Stomach (tissue), 8 donors: ENCODE measurements at regions not wholly inside any gene's neighbourhood (a gene's known extent, or its start where the extent isn't known, plus 50 kb on each side); places are given as distances from the start of the nearest gene placed in this dataset.

Experiments used
- DNase-seq, 2 donors: peaks; one replicate each; pipeline versions ENCODE4 v3.0.0 to v3.0.0-alpha.2; 2013 to 2019
- H3K27ac ChIP-seq, 5 donors: fragments of 200-600 bp in 4 of 5; sonication (generic) in 4 of 5; one replicate each; pipeline ENCODE4 v1.5.1; 2013 to 2019; ENCODE audit warnings: mild to moderate bottlenecking in 1 of 5, moderate library complexity in 1 of 5
- H3K27me3 ChIP-seq, 3 donors: fragments of 200-600 bp; sonication (generic); one replicate each; pipeline ENCODE4 v1.5.1; 2017 to 2019; ENCODE audit warnings: mixed run types in 1 of 3
- H3K36me3 ChIP-seq, 4 donors: fragments of 200-600 bp; sonication (generic); 1 replicate in 3 of 4; 2 replicates in 1 of 4; pipeline ENCODE4 v1.5.1; 2016 to 2019
- H3K4me1 ChIP-seq, 4 donors: fragments of 200-600 bp; sonication (generic); one replicate each; pipeline ENCODE4 v1.5.1; 2016 to 2019
- H3K4me3 ChIP-seq, 4 donors: fragments of 200-600 bp; sonication (generic) in 3 of 4; one replicate each; pipeline ENCODE4 v1.5.1; 2016 to 2019; ENCODE audit warnings: mild to moderate bottlenecking in 1 of 4
- H3K9me3 ChIP-seq, 4 donors: fragments of 200-600 bp; sonication (generic); one replicate each; pipeline ENCODE4 v1.5.1; 2016 to 2019
- CTCF ChIP-seq, 7 experiments: fragments of 450-650 bp in 4 of 7; fragments of 200-600 bp in 3 of 7; sonication (generic) in 3 of 7; IDR thresholded peaks; one replicate each; pipeline ENCODE4 v1.5.1; 2016 to 2019; ENCODE audit warnings: antibody characterized with exemption in 7 of 7, control low read depth in 2 of 7, mild to moderate bottlenecking in 1 of 7
- EP300 ChIP-seq: sonication (generic); formaldehyde crosslinking; IDR thresholded peaks from one replicate; pipeline ENCODE4 v1.6.1; 2017; ENCODE audit warnings: antibody characterized with exemption
- POLR2A ChIP-seq, 4 donors: fragments of 450-650 bp; IDR thresholded peaks; one replicate each; pipeline ENCODE4 v1.6.1; 2016; ENCODE audit warnings: antibody characterized with exemption in 4 of 4, control low read depth in 2 of 4, mild to moderate bottlenecking in 1 of 4, moderate library complexity in 1 of 4
- POLR2AphosphoS5 ChIP-seq, 3 donors: sonication (generic); formaldehyde crosslinking; IDR thresholded peaks; one replicate each; pipeline ENCODE4 v1.6.1; 2016; ENCODE audit warnings: antibody characterized with exemption in 3 of 3
- WGBS, 5 donors: extraction: QIAGEN DNeasy Blood & Tissue Kit in 3 of 5; methylation state at CpG; one replicate each; pipeline versions ENCODE4 v1.1.5 to v1.1.7; 2013 to 2018; 5-methylcytosine and 5-hydroxymethylcytosine counted together
- intact Hi-C: fragments of 100-400 bp; cut with DNase I; formaldehyde crosslinking; loops from one replicate; pipeline ENCODE4 v1.15.1; 2023; ENCODE audit warnings: low total_unique reads
- donor health status: healthy with polysubstance abuse.
- donor health status: Bipolar disorder and iron deficiency.
- donor health status: healthy.

GRCh38 chr3:106588739-106589138 is 719.9 kb upstream of the CBLB start:
- Histone ChIP-seq H3K27me3 (no peaks in the 10 kb centered on the region), H3K9me3 (no peaks in the 10 kb centered on the region), H3K36me3 (no peaks in the 10 kb centered on the region), H3K27ac (no peak overlapping the region), H3K4me3 (no peak overlapping the region), H3K4me1 (no peaks in the 10 kb centered on the region)
- intact Hi-C loops: no loop called here
- TF ChIP-seq POLR2A (IDR thresholded peaks at IDR 0.05): no peak
- no peak for TF ChIP-seq POLR2AphosphoS5 (IDR thresholded peaks at IDR 0.05)
- no peak for TF ChIP-seq CTCF (IDR thresholded peaks at IDR 0.05)
- TF ChIP-seq EP300: no peak
- 82 to 100% (median 91%) methylated on average over 1 of the region's 1 CpG for WGBS, 5 donors
- DNase-seq: no peak

- DNase-seq: peak in 1 of 2 donors; percentile 22
Measured at GRCh38 chr3:106589311-106589942, 720.6 kb upstream of the CBLB start.

GRCh38 chr3:106590216-106590615 is 721.4 kb upstream of the CBLB start:
- H3K27ac ChIP-seq: no peak overlapping the region
- WGBS, 5 donors: 31 to 80% (median 66%) methylated on average over 1 of the region's 1 CpG
- no peaks in the 10 kb centered on the region for H3K36me3 ChIP-seq
- no peak overlapping the region for H3K4me3 ChIP-seq
- no peaks in the 10 kb centered on the region for H3K9me3 ChIP-seq
- intact Hi-C loops: no loop called here
- H3K4me1 ChIP-seq: no peaks in the 10 kb centered on the region
- DNase-seq: no peak
- no peaks in the 10 kb centered on the region for H3K27me3 ChIP-seq
- TF ChIP-seq EP300: no peak
- TF ChIP-seq CTCF (IDR thresholded peaks at IDR 0.05): no peak
- no peak for TF ChIP-seq POLR2AphosphoS5 (IDR thresholded peaks at IDR 0.05)
- no peak for TF ChIP-seq POLR2A (IDR thresholded peaks at IDR 0.05)

More at GRCh38 chr3:106589311-106589942, 720.6 kb upstream of the CBLB start:
- intact Hi-C loops: no loop called here
- H3K9me3 ChIP-seq: no peaks in the 10 kb centered on the region
- no peak overlapping the region for H3K4me3 ChIP-seq
- H3K4me1 ChIP-seq: no peaks in the 10 kb centered on the region
- H3K27me3 ChIP-seq: no peaks in the 10 kb centered on the region
- no peak overlapping the region for H3K27ac ChIP-seq
- no peaks in the 10 kb centered on the region for H3K36me3 ChIP-seq
- no peak for TF ChIP-seq POLR2AphosphoS5 (IDR thresholded peaks at IDR 0.05)
- no peak for TF ChIP-seq CTCF (IDR thresholded peaks at IDR 0.05)
- TF ChIP-seq POLR2A (IDR thresholded peaks at IDR 0.05): no peak
- TF ChIP-seq EP300: no peak
- WGBS, 5 donors: 79 to 93% (median 90%) methylated on average over 5 of the region's 5 CpGs

GRCh38 chr3:106593381-106593780 is 724.6 kb upstream of the CBLB start:
- H3K27ac ChIP-seq: no peak overlapping the region
- peaks cover 0 to 7% (median 1%) of the 10 kb centered on the region in 4 donors for H3K9me3 ChIP-seq
- no peak for DNase-seq
- 76 to 93% (median 82%) methylated on average over 2 of the region's 2 CpGs for WGBS, 5 donors
- TF ChIP-seq CTCF (IDR thresholded peaks at IDR 0.05) (no peak), POLR2AphosphoS5 (IDR thresholded peaks at IDR 0.05) (no peak), POLR2A (IDR thresholded peaks at IDR 0.05) (no peak), EP300 (no peak)
- H3K4me3 ChIP-seq: no peak overlapping the region
- H3K36me3 ChIP-seq: no peaks in the 10 kb centered on the region
- H3K4me1 ChIP-seq: no peaks in the 10 kb centered on the region
- intact Hi-C loops: no loop called here
- H3K27me3 ChIP-seq: no peaks in the 10 kb centered on the region
